SK-N-SH treated with all-trans-retinoic acid at 6 μM for 48 hours (cell line): ENCODE measurements at regions not wholly inside any gene's neighbourhood (a gene's known extent, or its start where the extent isn't known, plus 50 kb on each side); places are given as distances from the start of the nearest gene placed in this dataset.

Experiments used
- ATAC-seq: fragments of 200-7000 bp; cut with Tn5 transposase; 3 replicates; pipeline ENCODE4 v1.9.1; 2020; ENCODE audit warnings: mild to moderate bottlenecking, moderate library complexity
- BACH2 ChIP-seq: fragments of 250-450 bp; sonication (Bioruptor Pico); IDR thresholded peaks from 2 replicates; pipeline ENCODE4 v1.9.0; 2021; ENCODE audit warnings: mild to moderate bottlenecking, borderline replicate concordance
- ESRRG ChIP-seq: fragments of 250-450 bp; sonication (Bioruptor Pico); IDR thresholded peaks from 2 replicates; pipeline ENCODE4 v1.6.1; 2021; ENCODE audit warnings: mild to moderate bottlenecking
- GLIS3 ChIP-seq: fragments of 250-450 bp; sonication (Bioruptor Pico); IDR thresholded peaks from 2 replicates; pipeline ENCODE4 v1.5.0; 2020; ENCODE audit warnings: mild to moderate bottlenecking, moderate library complexity
- ISL1 ChIP-seq: fragments of 250-450 bp; sonication (Bioruptor Pico); IDR thresholded peaks from 2 replicates; pipeline ENCODE4 v2.1.2; 2022; ENCODE audit warnings: mild to moderate bottlenecking, moderate library complexity
- OSR1 ChIP-seq: fragments of 250-450 bp; sonication (Bioruptor Pico); IDR thresholded peaks from 2 replicates; pipeline ENCODE4 v1.8.0; 2022; ENCODE audit warnings: moderate library complexity, mild to moderate bottlenecking, inconsistent platforms
- PATZ1 ChIP-seq: fragments of 250-450 bp; sonication (Bioruptor Pico); IDR thresholded peaks from 2 replicates; pipeline ENCODE4 v1.8.0; 2020; ENCODE audit warnings: mild to moderate bottlenecking, moderate library complexity, borderline replicate concordance
- PPARA ChIP-seq: fragments of 250-450 bp; sonication (Bioruptor Pico); IDR thresholded peaks from 2 replicates; pipeline ENCODE4 v1.5.0; 2020; ENCODE audit warnings: mild to moderate bottlenecking, borderline replicate concordance
- RARB ChIP-seq: fragments of 250-450 bp; sonication (Bioruptor Pico); IDR thresholded peaks from 2 replicates; pipeline ENCODE4 v1.8.0; 2021; ENCODE audit warnings: mild to moderate bottlenecking, moderate library complexity
- SNAI2 ChIP-seq: fragments of 250-450 bp; sonication (Bioruptor Pico); IDR thresholded peaks from 2 replicates; pipeline ENCODE4 v1.5.0; 2020; ENCODE audit warnings: mild to moderate bottlenecking, moderate library complexity
- TCF4 ChIP-seq: fragments of 250-450 bp; sonication (Bioruptor Pico); IDR thresholded peaks from 2 replicates; pipeline ENCODE4 v1.8.0; 2021; ENCODE audit warnings: mild to moderate bottlenecking, moderate library complexity, borderline replicate concordance
- TOX ChIP-seq: fragments of 250-450 bp; sonication (Bioruptor Pico); IDR thresholded peaks from 2 replicates; pipeline ENCODE4 v1.8.0; 2021; ENCODE audit warnings: mild to moderate bottlenecking, moderate library complexity, borderline replicate concordance
- ZC3H10 ChIP-seq: fragments of 250-450 bp; sonication (Bioruptor Pico); IDR thresholded peaks from 2 replicates; pipeline ENCODE4 v1.5.1; 2021; ENCODE audit warnings: mild to moderate bottlenecking, moderate library complexity
- ZFP3 ChIP-seq: fragments of 250-450 bp; sonication (Bioruptor Pico); IDR thresholded peaks from 2 replicates; pipeline ENCODE4 v1.5.0; 2020; ENCODE audit warnings: mild to moderate bottlenecking, moderate library complexity
- ZNF565 ChIP-seq: fragments of 450-650 bp; formaldehyde crosslinking; conservative IDR thresholded peaks from 2 replicates; pipeline ENCODE4 v1.5.0; 2020; ENCODE audit warnings: low read depth, mild to moderate bottlenecking, moderate library complexity
- ZNF70 ChIP-seq: fragments of 450-650 bp; formaldehyde crosslinking; IDR thresholded peaks from 2 replicates; pipeline ENCODE4 v1.5.0; 2020; ENCODE audit warnings: mild to moderate bottlenecking, moderate library complexity
- ZNF8 ChIP-seq: fragments of 450-650 bp; formaldehyde crosslinking; IDR thresholded peaks from 2 replicates; pipeline ENCODE4 v1.5.0; 2020; ENCODE audit warnings: mild to moderate bottlenecking, moderate library complexity
- TF ChIP-seq, protein P1 (sequence below): fragments of 250-450 bp; sonication (Bioruptor Pico); IDR thresholded peaks from 2 replicates; pipeline ENCODE4 v1.8.0; 2021; ENCODE audit warnings: low read depth, mild to moderate bottlenecking, moderate library complexity, borderline replicate concordance
- TF ChIP-seq, protein P2 (sequence below): fragments of 250-450 bp; sonication (Bioruptor Pico); IDR thresholded peaks from 2 replicates; pipeline ENCODE4 v1.5.1; 2020; ENCODE audit warnings: low read depth, mild to moderate bottlenecking, moderate library complexity
- TF ChIP-seq, protein P3 (sequence below): fragments of 250-450 bp; sonication (Bioruptor Pico); IDR thresholded peaks from 2 replicates; pipeline ENCODE4 v1.5.0; 2020; ENCODE audit warnings: mild to moderate bottlenecking, moderate library complexity

DNA sequence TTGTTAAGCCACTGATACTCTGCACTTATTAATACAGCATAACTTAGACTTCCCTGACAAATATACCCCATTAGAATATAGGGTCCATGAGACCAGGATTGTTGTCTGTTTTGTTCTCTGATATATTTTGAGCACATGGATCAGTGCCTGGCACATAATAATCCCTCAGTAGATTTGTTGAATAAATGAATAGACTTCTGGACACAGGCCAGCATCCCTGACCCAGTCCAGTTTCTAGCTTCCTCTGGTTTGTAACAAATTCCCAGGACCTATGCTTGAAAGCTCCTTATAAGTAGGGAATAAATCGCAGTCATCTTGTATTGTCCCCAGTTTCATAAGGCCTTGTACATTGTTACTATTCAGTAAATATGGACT lies 58.2 kb upstream of the GADD45A start:
- TF ChIP-seq ISL1: no peak
- no peak for ATAC-seq

GRCh38 chr1:67627336-67627735 lies 57.7 kb upstream of the GADD45A start:
- no peak for ATAC-seq
- TF ChIP-seq ZFP3 (CRISPR knock-in tag) (no peak), ZNF70 (no peak), SNAI2 (CRISPR knock-in tag) (no peak), ISL1 (no peak), ZNF8 (CRISPR knock-in tag) (no peak), PPARA (CRISPR knock-in tag) (no peak), PATZ1 (CRISPR knock-in tag) (no peak), RARB (no peak), TOX (CRISPR knock-in tag) (no peak)
- TF ChIP-seq, protein P1, sequence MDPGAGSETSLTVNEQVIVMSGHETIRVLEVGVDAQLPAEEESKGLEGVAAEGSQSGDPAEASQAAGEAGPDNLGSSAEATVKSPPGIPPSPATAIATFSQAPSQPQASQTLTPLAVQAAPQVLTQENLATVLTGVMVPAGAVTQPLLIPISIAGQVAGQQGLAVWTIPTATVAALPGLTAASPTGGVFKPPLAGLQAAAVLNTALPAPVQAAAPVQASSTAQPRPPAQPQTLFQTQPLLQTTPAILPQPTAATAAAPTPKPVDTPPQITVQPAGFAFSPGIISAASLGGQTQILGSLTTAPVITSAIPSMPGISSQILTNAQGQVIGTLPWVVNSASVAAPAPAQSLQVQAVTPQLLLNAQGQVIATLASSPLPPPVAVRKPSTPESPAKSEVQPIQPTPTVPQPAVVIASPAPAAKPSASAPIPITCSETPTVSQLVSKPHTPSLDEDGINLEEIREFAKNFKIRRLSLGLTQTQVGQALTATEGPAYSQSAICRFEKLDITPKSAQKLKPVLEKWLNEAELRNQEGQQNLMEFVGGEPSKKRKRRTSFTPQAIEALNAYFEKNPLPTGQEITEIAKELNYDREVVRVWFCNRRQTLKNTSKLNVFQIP (CRISPR knock-in tag): no peak
- TF ChIP-seq, protein P2, sequence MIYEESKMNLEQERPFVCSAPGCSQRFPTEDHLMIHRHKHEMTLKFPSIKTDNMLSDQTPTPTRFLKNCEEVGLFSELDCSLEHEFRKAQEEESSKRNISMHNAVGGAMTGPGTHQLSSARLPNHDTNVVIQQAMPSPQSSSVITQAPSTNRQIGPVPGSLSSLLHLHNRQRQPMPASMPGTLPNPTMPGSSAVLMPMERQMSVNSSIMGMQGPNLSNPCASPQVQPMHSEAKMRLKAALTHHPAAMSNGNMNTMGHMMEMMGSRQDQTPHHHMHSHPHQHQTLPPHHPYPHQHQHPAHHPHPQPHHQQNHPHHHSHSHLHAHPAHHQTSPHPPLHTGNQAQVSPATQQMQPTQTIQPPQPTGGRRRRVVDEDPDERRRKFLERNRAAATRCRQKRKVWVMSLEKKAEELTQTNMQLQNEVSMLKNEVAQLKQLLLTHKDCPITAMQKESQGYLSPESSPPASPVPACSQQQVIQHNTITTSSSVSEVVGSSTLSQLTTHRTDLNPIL: no peak
- TF ChIP-seq, all 23 proteins: peak for 0

DNA sequence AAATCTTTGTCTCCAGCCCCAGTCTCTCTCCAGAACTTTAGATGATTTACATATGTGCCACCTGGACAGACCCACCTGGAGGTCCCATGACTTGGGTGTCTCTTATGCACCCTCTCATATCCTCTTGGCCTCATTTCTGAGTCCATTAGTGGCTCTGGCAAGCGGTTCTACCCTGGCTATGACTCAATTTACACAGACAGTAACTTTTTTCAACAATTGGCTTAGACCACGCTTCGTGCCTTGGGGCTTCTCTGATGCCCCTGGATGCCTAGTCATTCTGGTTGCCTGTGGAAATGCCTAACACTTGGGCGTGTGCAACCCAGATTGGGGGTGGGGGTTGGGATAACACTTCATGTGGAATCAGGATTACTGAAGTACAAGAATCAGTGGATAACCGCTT lies 57.1 kb upstream of the GADD45A start:
- no peak for ATAC-seq
- TF ChIP-seq ISL1 (no peak), BACH2 (no peak), ESRRG (CRISPR knock-in tag) (no peak), ZC3H10 (no peak), ZNF565 (CRISPR knock-in tag) (no peak), TCF4 (CRISPR knock-in tag) (no peak)
- TF ChIP-seq, all 23 proteins: peak for 0

DNA sequence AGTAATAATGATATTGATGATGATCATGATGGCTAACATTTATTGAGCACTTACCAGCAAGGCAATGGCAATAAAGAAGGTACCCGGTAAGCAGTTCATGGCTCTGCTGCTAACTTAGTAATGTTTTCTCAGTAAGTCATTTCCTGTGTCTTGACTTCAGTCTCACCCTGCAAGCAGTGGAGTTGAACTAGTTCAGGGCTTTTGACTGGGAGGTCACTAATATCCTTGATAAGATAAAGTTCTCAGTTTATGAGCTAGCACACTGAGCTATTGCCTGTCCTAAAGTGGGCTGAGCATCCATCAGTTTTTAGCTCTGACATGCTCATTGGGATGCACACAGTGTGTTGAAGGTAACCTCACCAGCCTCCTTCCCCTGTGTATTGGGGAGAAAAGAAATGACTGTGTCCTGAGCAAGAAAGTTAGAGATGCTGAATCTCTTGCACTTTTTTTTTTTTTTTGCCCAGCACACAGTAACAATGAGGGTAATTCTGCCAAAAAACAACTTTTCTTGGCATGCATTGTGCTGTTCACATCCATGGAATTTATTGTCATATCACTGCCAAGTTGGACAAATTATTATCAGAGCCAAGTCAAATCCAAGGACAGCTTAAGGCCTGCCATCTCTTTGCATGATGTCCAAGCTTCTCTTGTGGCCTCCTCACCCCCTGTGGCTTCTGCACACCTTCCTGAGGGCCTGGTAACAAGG lies 55.5 kb upstream of the GADD45A start:
- ATAC-seq: peak; percentile 78
- TF ChIP-seq, protein P3, sequence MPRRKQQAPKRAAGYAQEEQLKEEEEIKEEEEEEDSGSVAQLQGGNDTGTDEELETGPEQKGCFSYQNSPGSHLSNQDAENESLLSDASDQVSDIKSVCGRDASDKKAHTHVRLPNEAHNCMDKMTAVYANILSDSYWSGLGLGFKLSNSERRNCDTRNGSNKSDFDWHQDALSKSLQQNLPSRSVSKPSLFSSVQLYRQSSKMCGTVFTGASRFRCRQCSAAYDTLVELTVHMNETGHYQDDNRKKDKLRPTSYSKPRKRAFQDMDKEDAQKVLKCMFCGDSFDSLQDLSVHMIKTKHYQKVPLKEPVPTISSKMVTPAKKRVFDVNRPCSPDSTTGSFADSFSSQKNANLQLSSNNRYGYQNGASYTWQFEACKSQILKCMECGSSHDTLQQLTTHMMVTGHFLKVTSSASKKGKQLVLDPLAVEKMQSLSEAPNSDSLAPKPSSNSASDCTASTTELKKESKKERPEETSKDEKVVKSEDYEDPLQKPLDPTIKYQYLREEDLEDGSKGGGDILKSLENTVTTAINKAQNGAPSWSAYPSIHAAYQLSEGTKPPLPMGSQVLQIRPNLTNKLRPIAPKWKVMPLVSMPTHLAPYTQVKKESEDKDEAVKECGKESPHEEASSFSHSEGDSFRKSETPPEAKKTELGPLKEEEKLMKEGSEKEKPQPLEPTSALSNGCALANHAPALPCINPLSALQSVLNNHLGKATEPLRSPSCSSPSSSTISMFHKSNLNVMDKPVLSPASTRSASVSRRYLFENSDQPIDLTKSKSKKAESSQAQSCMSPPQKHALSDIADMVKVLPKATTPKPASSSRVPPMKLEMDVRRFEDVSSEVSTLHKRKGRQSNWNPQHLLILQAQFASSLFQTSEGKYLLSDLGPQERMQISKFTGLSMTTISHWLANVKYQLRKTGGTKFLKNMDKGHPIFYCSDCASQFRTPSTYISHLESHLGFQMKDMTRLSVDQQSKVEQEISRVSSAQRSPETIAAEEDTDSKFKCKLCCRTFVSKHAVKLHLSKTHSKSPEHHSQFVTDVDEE: no peak
- TF ChIP-seq ISL1: peak; percentile 40; the same call in 1 of the 2 replicates
- no peak for TF ChIP-seq PATZ1 (CRISPR knock-in tag)
- no peak for TF ChIP-seq OSR1
- TF ChIP-seq GLIS3 (CRISPR knock-in tag): no peak
- no peak for TF ChIP-seq ZNF565 (CRISPR knock-in tag)
- no peak for TF ChIP-seq ZNF8 (CRISPR knock-in tag)
